Psoas muscle (tissue), 7 donors: ENCODE measurements at regions not wholly inside any gene's neighbourhood (a gene's known extent, or its start where the extent isn't known, plus 50 kb on each side); places are given as distances from the start of the nearest gene placed in this dataset.

ENCODE experiments used
- ATAC-seq, 4 donors: fragments of 200-7000 bp; cut with Tn5 transposase; one replicate each; pipeline ENCODE4 v1.9.1; 2020; ENCODE audit warnings: moderate library complexity in 3 of 4, mild to moderate bottlenecking in 2 of 4
- DNase-seq, 2 donors: peaks; one replicate each; pipeline ENCODE4 v3.0.0-alpha.2; 2020
- H3K27ac ChIP-seq: fragments of 200-600 bp; one replicate; pipeline ENCODE4 v1.8.0; 2022
- H3K27me3 ChIP-seq, 3 donors: fragments of 200-600 bp in 1 of 3; one replicate each; pipeline versions ENCODE4 v1.6.1 to v1.8.0; 2013 to 2022; ENCODE audit warnings: low read length in 2 of 3, mild to moderate bottlenecking in 2 of 3, moderate library complexity in 1 of 3; ENCODE audit not compliant: insufficient read depth in 3 of 3
- H3K36me3 ChIP-seq, 2 donors: fragments of 200-600 bp in 1 of 2; one replicate each; pipeline versions ENCODE4 v1.6.1 to v1.8.0; 2013 to 2022; ENCODE audit warnings: low read depth in 1 of 2, mild to moderate bottlenecking in 1 of 2, moderate library complexity in 1 of 2; ENCODE audit not compliant: insufficient read depth in 1 of 2
- H3K4me1 ChIP-seq: fragments of 200-600 bp; one replicate; pipeline ENCODE4 v1.8.0; 2022
- H3K4me3 ChIP-seq: fragments of 200-600 bp; one replicate; pipeline ENCODE4 v1.8.0; 2022; ENCODE audit warnings: mild to moderate bottlenecking
- H3K9me3 ChIP-seq: fragments of 200-600 bp; one replicate; pipeline ENCODE4 v1.8.0; 2022
- WGBS, 3 donors: extraction: QIAGEN DNeasy Blood & Tissue Kit; methylation state at CpG; one replicate each; pipeline versions ENCODE4 v1.1.6 to v1.1.7; 2013; 5-methylcytosine and 5-hydroxymethylcytosine counted together
- intact Hi-C, 2 donors: fragments of 100-400 bp; cut with DNase I; formaldehyde crosslinking; loops; one replicate each; pipeline versions ENCODE4 v1.11.0 to v1.14.2; 2022
- TF ChIP-seq, protein P1 (sequence below): fragments of 200-600 bp; IDR thresholded peaks from one replicate; pipeline ENCODE4 v1.8.0; 2022; ENCODE audit warnings: antibody characterized with exemption
- donor health status: healthy with polysubstance abuse.
- donor health status: DM: no; HTN: no; CAD: no; lungs with moderate emphysema.
- donor health status: Bipolar disorder and iron deficiency.
- donor health status: healthy.
- donor health status: DM: yes; HTN: yes; CAD: no.
- donor health status: DM: no; HTN: no; CAD: no.
- donor health status: DM: yes; HTN: yes; CAD: no.

GRCh38 chr14:76638841-76639240, 122.4 kb upstream of the VASH1 start:
- ATAC-seq (no peak), DNase-seq (no peak)
- Histone ChIP-seq H3K36me3 (no peaks in the 10 kb centered on the region), H3K27me3 (no peaks in the 10 kb centered on the region), H3K9me3 (no peaks in the 10 kb centered on the region), H3K4me1 (no peaks in the 10 kb centered on the region), H3K27ac (no peak overlapping the region), H3K4me3 (no peak overlapping the region)
- 85 to 93% (median 90%) methylated on average over 3 of the region's 3 CpGs for WGBS, 3 donors
- intact Hi-C loops, result no loop called here
- TF ChIP-seq, protein P1, sequence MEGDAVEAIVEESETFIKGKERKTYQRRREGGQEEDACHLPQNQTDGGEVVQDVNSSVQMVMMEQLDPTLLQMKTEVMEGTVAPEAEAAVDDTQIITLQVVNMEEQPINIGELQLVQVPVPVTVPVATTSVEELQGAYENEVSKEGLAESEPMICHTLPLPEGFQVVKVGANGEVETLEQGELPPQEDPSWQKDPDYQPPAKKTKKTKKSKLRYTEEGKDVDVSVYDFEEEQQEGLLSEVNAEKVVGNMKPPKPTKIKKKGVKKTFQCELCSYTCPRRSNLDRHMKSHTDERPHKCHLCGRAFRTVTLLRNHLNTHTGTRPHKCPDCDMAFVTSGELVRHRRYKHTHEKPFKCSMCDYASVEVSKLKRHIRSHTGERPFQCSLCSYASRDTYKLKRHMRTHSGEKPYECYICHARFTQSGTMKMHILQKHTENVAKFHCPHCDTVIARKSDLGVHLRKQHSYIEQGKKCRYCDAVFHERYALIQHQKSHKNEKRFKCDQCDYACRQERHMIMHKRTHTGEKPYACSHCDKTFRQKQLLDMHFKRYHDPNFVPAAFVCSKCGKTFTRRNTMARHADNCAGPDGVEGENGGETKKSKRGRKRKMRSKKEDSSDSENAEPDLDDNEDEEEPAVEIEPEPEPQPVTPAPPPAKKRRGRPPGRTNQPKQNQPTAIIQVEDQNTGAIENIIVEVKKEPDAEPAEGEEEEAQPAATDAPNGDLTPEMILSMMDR, result no peak

DNA sequence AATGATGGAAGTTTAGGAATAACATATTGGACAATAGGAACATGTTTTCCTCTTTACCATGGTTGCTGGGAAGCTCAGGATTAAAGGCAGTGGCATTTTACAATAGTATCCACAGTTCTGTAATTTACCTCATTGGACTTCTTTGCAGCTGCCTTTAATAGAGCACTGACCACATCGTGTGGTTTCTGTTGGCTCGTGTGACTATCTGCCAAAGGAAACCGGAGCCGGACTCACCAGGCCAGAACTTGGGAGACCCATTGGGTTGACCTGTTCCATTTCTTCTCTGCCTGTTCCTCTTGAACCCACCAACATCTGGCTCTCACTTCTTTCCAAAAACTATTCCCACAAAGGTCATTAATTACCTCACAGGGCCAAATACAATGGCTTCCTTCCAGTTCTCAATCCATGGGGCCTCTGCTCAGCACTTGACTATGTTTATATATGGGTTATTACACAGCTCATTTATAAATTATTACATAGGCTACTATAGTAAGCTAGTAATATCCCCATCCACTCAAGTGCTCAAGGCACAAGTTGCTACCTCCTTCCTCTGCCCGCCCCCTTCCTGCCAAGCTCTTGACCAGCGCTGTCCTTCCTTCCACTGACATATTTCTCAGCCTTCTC, 121.5 kb upstream of the VASH1 start:
- intact Hi-C loops, result loop anchor here (10.0 kb wide), 1 partner anchor 585 kb away; no protein-coding TSS in a partner anchor

GRCh38 chr14:76640923-76641395, 120.3 kb upstream of the VASH1 start:
- WGBS, 3 donors, result 39 to 67% (median 51%) methylated on average over 1 of the region's 1 CpG
- no peaks in the 10 kb centered on the region for H3K4me1 ChIP-seq
- DNase-seq (no peak), ATAC-seq (peak in 1 of 4 donors; percentile 70)
- intact Hi-C loops, result loop anchor here (10.0 kb wide), 1 partner anchor 586 kb away; no protein-coding TSS in a partner anchor
- no peaks in the 10 kb centered on the region for H3K9me3 ChIP-seq
- TF ChIP-seq, protein P1, result no peak
- no peaks in the 10 kb centered on the region for H3K36me3 ChIP-seq
- H3K27ac ChIP-seq, result no peak overlapping the region
- peaks cover 0 to 2% (median 0%) of the 10 kb centered on the region in 3 donors for H3K27me3 ChIP-seq
- H3K4me3 ChIP-seq, result no peak overlapping the region

More for the DNA sequence above, 121.5 kb upstream of the VASH1 start:
- H3K4me3 ChIP-seq, result no peak overlapping the region
- no peaks in the 10 kb centered on the region for H3K27me3 ChIP-seq
- H3K27ac ChIP-seq, result peak overlapping the region; percentile 0
- H3K36me3 ChIP-seq, result no peaks in the 10 kb centered on the region
- no peaks in the 10 kb centered on the region for H3K4me1 ChIP-seq
- ATAC-seq (peak in 1 of 4 donors; percentile 60), DNase-seq (no peak)
- TF ChIP-seq, protein P1, result no peak
- 42 to 76% (median 45%) methylated on average over 5 to 6 of the region's 6 CpGs for WGBS, 3 donors
- no peaks in the 10 kb centered on the region for H3K9me3 ChIP-seq

DNA sequence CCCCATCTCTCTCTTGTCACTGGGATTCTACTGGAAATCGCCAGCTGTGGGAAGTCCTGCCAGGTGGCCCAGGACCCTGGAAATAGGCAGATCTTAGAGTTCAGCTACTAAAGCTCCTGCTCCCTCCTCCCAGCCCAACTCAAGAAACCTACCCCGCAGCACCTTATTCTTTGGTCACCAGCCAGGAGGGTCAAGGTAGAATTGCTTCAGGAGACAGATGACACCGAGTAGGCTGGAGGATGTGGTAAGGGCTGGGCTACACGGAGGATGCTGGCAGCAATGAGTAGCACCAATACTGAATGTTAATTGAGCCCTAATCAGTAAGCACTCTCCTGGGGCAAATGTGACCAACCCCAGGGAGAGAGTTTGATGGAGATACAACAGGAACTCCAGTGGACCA, 119.7 kb upstream of the VASH1 start:
- intact Hi-C loops, result loop anchor here (10.0 kb wide), 1 partner anchor 587 kb away; no protein-coding TSS in a partner anchor
- 68 to 79% (median 68%) methylated on average over 4 of the region's 4 CpGs for WGBS, 3 donors
- ATAC-seq (no peak), DNase-seq (no peak)
- Histone ChIP-seq H3K27me3 (peaks cover 0 to 2% (median 0%) of the 10 kb centered on the region in 3 donors), H3K36me3 (no peaks in the 10 kb centered on the region), H3K9me3 (no peaks in the 10 kb centered on the region), H3K4me1 (no peaks in the 10 kb centered on the region), H3K27ac (no peak overlapping the region), H3K4me3 (no peak overlapping the region)
- TF ChIP-seq, protein P1, result no peak
